ENCODE measurements at regions not wholly inside any gene's neighbourhood (a gene's known extent, or its start where the extent isn't known, plus 50 kb on each side); places are given as distances from the start of the nearest gene placed in this dataset.

- no peaks in the 10 kb centered on the region; a peak in 2 of 7 replicates for H3K36me3 Mint-ChIP-seq (ENCODE audit: insufficient read depth in 1 of 3, low read depth in 3 of 3)
- no peak for TF ChIP-seq CTCF (conservative IDR thresholded peaks at IDR 0.05)
- no peak overlapping the region for H2AFZ ChIP-seq (ENCODE audit: low read length)
These were observed 76.6 kb upstream of the HSF2 start for GRCh38 chr6:122322824-122323223.

More at GRCh38 chr6:122322824-122323223, 76.6 kb upstream of the HSF2 start:
- no peak overlapping the region for H4K91ac ChIP-seq (ENCODE audit: insufficient read length, low read depth, low read length)
- H3K56ac ChIP-seq (ENCODE audit: insufficient read length, low read depth, low read length): no peak overlapping the region
- no peak overlapping the region for H3K18ac ChIP-seq (ENCODE audit: insufficient read length, low read depth, low read length)
- H3K4me1 Mint-ChIP-seq: no peaks in the 10 kb centered on the region; a peak in 1 of 4 replicates
- H3K9me3 ChIP-seq (ENCODE audit: control insufficient read depth, low read depth, low read length): no peaks in the 10 kb centered on the region
- no peaks in the 10 kb centered on the region for H3K79me2 ChIP-seq (ENCODE audit: insufficient read depth, low read length)
- no CpG with 5 or more reads among the region's 3 CpGs for WGBS (ENCODE audit: extremely low coverage, insufficient read length, low lambda C conversion rate)
- no peak overlapping the region for H3K4me2 ChIP-seq (ENCODE audit: insufficient read depth, insufficient read length, low read length)
- no peak overlapping the region for H3K27ac Mint-ChIP-seq
- H3K27ac ChIP-seq (ENCODE audit: insufficient read length, low read depth, low read length): no peak overlapping the region
- no peaks in the 10 kb centered on the region for H3K4me1 ChIP-seq (ENCODE audit: insufficient read depth, low read length)
- H2BK5ac ChIP-seq (ENCODE audit: insufficient read length, low read length): no peak overlapping the region
- no peak overlapping the region for H3K4ac ChIP-seq (ENCODE audit: low read depth, low read length)
- no peaks in the 10 kb centered on the region for H3K27me3 ChIP-seq (ENCODE audit: insufficient read depth, low read length)
- no peak overlapping the region for H4K5ac ChIP-seq (ENCODE audit: insufficient read length, low read depth, low read length)
- no peak for DNase-seq
- no peak overlapping the region for H3K23ac ChIP-seq (ENCODE audit: insufficient read length, low read depth, low read length)
- no peaks in the 10 kb centered on the region for H4K20me1 ChIP-seq (ENCODE audit: control insufficient read depth, insufficient read depth, insufficient read length)
- H3K14ac ChIP-seq (ENCODE audit: insufficient read depth, low read length): no peak overlapping the region
- H3K9me3 Mint-ChIP-seq: peaks cover 2 to 5% of the 10 kb centered on the region in 2 experiments; a peak in 3 of 5 replicates
- no peaks in the 10 kb centered on the region for H3K79me1 ChIP-seq (ENCODE audit: insufficient read depth, low read depth, low read length, poor library complexity, severe bottlenecking)
- H2BK120ac ChIP-seq (ENCODE audit: low read depth, low read length, poor library complexity, severe bottlenecking): no peak overlapping the region
- no peaks in the 10 kb centered on the region for H3K23me2 ChIP-seq (ENCODE audit: insufficient read length, low read depth, low read length, poor library complexity, severe bottlenecking)
- H2AK5ac ChIP-seq (ENCODE audit: insufficient read length, low read length): no peak overlapping the region
- H3K27me3 Mint-ChIP-seq (ENCODE audit: low read depth): no peaks in the 10 kb centered on the region
- no peak overlapping the region for H3T11ph ChIP-seq (ENCODE audit: low read length)
- no peak overlapping the region for H2BK15ac ChIP-seq (ENCODE audit: low read depth, low read length)
- no peak overlapping the region for H3K9ac ChIP-seq (ENCODE audit: extremely low read depth, insufficient read length, low read length)
- H4K8ac ChIP-seq (replicated peaks; ENCODE audit: insufficient read length, low read depth, low read length): no peak overlapping the region
- no peak overlapping the region for H3K4me3 Mint-ChIP-seq
- no peak overlapping the region for H2BK12ac ChIP-seq (ENCODE audit: insufficient read length, low read depth, low read length)
- H2BK20ac ChIP-seq (ENCODE audit: low read depth, low read length, poor library complexity, severe bottlenecking): no peak overlapping the region

Measured in H9 (cell line).